Parathyroid adenoma (tissue), 2 donors: ENCODE measurements at regions not wholly inside any gene's neighbourhood (a gene's known extent, or its start where the extent isn't known, plus 50 kb on each side); places are given as distances from the start of the nearest gene placed in this dataset.

Experiments
- H2AFZ ChIP-seq: fragments of 300-600 bp; sonication (generic); one replicate; pipeline ENCODE4 v1.7.0; 2017; ENCODE audit warnings: antibody characterized with exemption, mild to moderate bottlenecking
- H3K27ac ChIP-seq: fragments of 300-600 bp; sonication (generic); one replicate; pipeline ENCODE4 v1.7.0; 2017
- H3K27me3 ChIP-seq: fragments of 300-600 bp; sonication (generic); one replicate; pipeline ENCODE4 v1.7.0; 2017; ENCODE audit warnings: low read length; ENCODE audit not compliant: control insufficient read depth, insufficient read depth
- H3K36me3 ChIP-seq: fragments of 300-600 bp; sonication (generic); one replicate; pipeline ENCODE4 v1.7.0; 2017; ENCODE audit warnings: low read length; ENCODE audit not compliant: control insufficient read depth, insufficient read depth
- H3K4me1 ChIP-seq: fragments of 300-600 bp; sonication (generic); one replicate; pipeline ENCODE4 v1.7.0; 2017; ENCODE audit warnings: control low read depth
- H3K4me2 ChIP-seq: fragments of 300-600 bp; sonication (generic); one replicate; pipeline ENCODE4 v1.7.0; 2017; ENCODE audit warnings: low read length
- H3K4me3 ChIP-seq: fragments of 300-600 bp; sonication (generic); one replicate; pipeline ENCODE4 v1.7.0; 2017; ENCODE audit warnings: low read depth, low read length
- H3K79me2 ChIP-seq: fragments of 300-600 bp; sonication (generic); one replicate; pipeline ENCODE4 v1.7.0; 2017; ENCODE audit warnings: control low read depth
- H3K9ac ChIP-seq: fragments of 300-600 bp; sonication (generic); one replicate; pipeline ENCODE4 v1.7.0; 2017; ENCODE audit warnings: mild to moderate bottlenecking
- H3K9me3 ChIP-seq: fragments of 300-600 bp; sonication (generic); one replicate; pipeline ENCODE4 v1.7.0; 2017; ENCODE audit warnings: low read length; ENCODE audit not compliant: control insufficient read depth
- TF ChIP-seq, protein P1 (sequence below): fragments of 300-600 bp; sonication (generic); IDR thresholded peaks from one replicate; pipeline ENCODE4 v1.7.0; 2017; ENCODE audit warnings: antibody characterized with exemption, mild to moderate bottlenecking
- donor health status: primary hyperparathyroidism.

DNA sequence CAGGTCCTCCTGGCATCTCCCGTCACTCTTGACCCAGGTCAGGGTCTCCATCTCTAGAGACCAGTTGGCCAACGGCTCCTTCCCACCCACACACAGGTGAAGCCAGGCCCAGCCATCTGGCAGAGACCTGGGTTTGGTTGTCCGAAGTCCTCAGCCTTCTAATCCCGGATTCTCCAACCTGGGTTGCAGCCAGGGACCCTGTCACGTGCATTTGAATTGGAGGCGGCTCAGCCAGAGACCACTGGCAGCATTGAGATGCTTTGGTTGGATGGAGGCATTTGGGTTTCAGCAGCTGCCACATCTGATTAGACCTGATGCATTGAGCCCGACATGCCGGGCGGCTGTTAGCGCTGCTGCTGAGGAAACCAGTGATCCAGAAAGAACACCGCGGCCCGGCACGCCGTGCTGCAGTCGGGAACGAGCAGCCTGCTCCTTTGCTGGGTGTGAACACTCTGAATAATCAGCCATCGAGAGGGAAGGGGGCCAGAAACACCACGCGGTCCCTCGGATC lies 163.2 kb downstream of the BRD1 start:
- Histone ChIP-seq H3K36me3 (no peaks in the 10 kb centered on the region), H2AFZ (peak overlapping the region; percentile 62), H3K27me3 (no peaks in the 10 kb centered on the region), H3K9ac (no peak overlapping the region), H3K4me3 (no peak overlapping the region), H3K27ac (no peak overlapping the region), H3K4me1 (no peaks in the 10 kb centered on the region), H3K4me2 (peak overlapping the region; percentile 37), H3K9me3 (no peaks in the 10 kb centered on the region), H3K79me2 (no peaks in the 10 kb centered on the region)
- TF ChIP-seq, protein P1, sequence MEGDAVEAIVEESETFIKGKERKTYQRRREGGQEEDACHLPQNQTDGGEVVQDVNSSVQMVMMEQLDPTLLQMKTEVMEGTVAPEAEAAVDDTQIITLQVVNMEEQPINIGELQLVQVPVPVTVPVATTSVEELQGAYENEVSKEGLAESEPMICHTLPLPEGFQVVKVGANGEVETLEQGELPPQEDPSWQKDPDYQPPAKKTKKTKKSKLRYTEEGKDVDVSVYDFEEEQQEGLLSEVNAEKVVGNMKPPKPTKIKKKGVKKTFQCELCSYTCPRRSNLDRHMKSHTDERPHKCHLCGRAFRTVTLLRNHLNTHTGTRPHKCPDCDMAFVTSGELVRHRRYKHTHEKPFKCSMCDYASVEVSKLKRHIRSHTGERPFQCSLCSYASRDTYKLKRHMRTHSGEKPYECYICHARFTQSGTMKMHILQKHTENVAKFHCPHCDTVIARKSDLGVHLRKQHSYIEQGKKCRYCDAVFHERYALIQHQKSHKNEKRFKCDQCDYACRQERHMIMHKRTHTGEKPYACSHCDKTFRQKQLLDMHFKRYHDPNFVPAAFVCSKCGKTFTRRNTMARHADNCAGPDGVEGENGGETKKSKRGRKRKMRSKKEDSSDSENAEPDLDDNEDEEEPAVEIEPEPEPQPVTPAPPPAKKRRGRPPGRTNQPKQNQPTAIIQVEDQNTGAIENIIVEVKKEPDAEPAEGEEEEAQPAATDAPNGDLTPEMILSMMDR, result no peak

DNA sequence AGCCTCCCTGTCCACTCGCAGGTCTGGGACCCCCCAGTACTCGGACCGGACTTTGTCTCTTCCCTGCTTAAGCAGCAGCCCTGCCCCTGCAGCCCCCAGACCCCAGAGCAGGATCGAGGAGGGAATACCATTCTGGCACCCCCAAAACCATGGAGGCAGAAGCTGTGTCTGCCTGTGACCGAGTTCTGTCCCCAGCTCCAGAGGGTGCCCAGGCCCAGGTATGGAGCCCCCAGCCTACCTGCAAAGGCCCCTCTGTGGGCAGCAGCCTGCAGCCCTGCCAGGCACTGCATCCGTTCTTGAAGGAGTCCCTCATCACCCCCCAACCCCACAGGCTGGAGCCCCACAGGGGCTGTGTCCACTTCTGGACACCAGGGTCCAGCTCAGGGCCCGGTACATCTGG lies 163.8 kb downstream of the BRD1 start:
- Histone ChIP-seq H2AFZ (no peak overlapping the region), H3K9ac (no peak overlapping the region), H3K79me2 (no peaks in the 10 kb centered on the region), H3K4me2 (no peak overlapping the region), H3K36me3 (no peaks in the 10 kb centered on the region), H3K27ac (no peak overlapping the region), H3K4me3 (no peak overlapping the region), H3K9me3 (no peaks in the 10 kb centered on the region), H3K4me1 (no peaks in the 10 kb centered on the region), H3K27me3 (no peaks in the 10 kb centered on the region)
- TF ChIP-seq, protein P1, result no peak

DNA sequence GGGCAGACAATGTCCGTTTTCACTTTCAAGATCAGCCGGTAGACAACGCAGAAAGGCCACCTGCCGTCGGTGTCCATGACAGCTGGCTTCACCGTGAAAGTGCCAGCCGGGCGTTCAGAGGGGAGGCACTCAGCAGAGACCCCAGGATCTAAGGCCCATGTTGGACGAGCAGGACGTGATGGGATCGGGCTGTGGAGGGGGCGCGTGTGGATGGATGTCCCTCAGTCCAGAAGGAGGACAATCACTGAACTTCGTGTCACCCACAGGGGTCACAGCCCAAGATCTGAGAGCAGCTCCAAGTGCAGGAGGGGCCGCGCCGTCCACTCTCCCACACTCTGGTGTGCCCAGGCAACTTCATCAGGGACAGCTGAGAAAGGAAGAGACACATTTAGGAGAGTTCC lies 164.4 kb downstream of the BRD1 start:
- H3K36me3 ChIP-seq, result no peaks in the 10 kb centered on the region
- H3K27me3 ChIP-seq, result no peaks in the 10 kb centered on the region

DNA sequence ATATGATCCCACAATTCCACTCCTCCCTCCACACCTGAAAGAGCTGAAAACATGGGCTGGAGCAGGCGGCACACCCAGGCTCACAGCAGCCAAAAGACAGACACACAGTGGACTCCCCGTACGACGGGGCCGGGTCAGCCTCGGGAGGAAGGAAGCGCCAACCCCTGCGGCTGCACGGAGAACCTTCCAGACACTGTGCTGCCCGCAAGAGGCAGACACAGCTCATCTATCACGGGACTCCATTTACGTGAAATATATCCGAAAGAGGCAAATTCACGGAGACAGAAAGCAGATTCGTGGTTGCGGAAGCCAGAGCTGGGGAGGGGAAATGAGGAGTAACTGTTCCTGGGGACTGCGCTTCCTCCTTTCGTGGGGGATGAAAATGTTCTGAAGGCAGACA lies 165.0 kb downstream of the BRD1 start:
- H3K4me1 ChIP-seq, result no peaks in the 10 kb centered on the region
- no peaks in the 10 kb centered on the region for H3K36me3 ChIP-seq
- TF ChIP-seq, protein P1, result no peak
- no peak overlapping the region for H2AFZ ChIP-seq
- H3K27ac ChIP-seq, result no peak overlapping the region
- H3K9me3 ChIP-seq, result no peaks in the 10 kb centered on the region
- no peak overlapping the region for H3K4me2 ChIP-seq
- H3K4me3 ChIP-seq, result no peak overlapping the region
- no peaks in the 10 kb centered on the region for H3K79me2 ChIP-seq
- no peak overlapping the region for H3K9ac ChIP-seq
- H3K27me3 ChIP-seq, result no peaks in the 10 kb centered on the region

More for the DNA sequence above, 164.4 kb downstream of the BRD1 start:
- TF ChIP-seq, protein P1, result no peak
- no peaks in the 10 kb centered on the region for H3K4me1 ChIP-seq
- no peak overlapping the region for H3K4me3 ChIP-seq
- H3K9ac ChIP-seq, result no peak overlapping the region
- no peak overlapping the region for H3K27ac ChIP-seq
- H3K9me3 ChIP-seq, result no peaks in the 10 kb centered on the region
- no peaks in the 10 kb centered on the region for H3K79me2 ChIP-seq
- no peak overlapping the region for H3K4me2 ChIP-seq
- H2AFZ ChIP-seq, result no peak overlapping the region
